Occipital lobe (tissue), 1 donor: ENCODE measurements at regions not wholly inside any gene's neighbourhood (a gene's known extent, or its start where the extent isn't known, plus 50 kb on each side); places are given as distances from the start of the nearest gene placed in this dataset.

Experiments
- DNase-seq: peaks from one replicate; lab custom pipeline; 2025; lab: John Stamatoyannopoulos, UW

GRCh38 chr5:171578829-171579491, 159.5 kb downstream of the FGF18 start:
- DNase-seq, result no peak

GRCh38 chr5:171579976-171580411, 160.5 kb downstream of the FGF18 start:
- DNase-seq, result peak; percentile 18

GRCh38 chr5:171580502-171581265, 161.2 kb downstream of the FGF18 start:
- no peak for DNase-seq

DNA sequence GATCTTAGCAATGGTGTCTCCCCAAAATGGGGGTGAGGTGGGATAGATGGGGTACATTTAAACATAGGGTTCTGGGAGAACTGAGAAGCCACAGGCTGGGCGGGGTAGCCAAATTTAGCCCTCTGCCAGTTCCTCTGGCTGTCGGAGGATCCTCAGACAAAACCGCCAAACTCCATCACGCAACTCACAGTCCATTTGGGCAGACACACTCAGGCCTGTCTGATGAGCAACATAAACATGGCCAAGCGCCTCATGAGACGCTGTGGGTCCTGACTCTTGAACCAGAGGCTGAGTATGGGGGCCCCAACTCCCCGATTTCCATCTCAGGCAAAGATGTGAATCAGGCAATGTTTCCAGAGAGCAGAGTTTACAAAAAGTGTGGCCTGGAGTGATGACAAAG, 162.3 kb downstream of the FGF18 start:
- no peak for DNase-seq

DNA sequence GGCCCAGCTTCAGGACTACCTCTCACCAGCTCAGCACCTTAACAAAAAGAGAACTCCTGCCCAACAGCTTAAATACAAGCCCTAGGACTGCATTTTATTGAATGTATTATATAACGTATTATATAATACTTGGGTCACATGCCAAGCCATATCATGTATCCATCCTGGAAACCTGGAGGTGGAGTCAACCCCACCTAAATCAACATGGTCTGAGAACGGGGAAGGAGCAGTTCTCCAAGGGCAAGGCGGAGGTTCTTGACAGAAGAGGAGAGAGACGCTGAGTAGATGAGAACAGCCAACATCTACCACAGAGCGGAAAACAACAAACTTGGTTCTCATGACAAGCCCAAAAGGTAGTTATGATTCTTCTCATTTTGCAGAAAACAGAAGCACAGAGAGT, 163.4 kb downstream of the FGF18 start:
- DNase-seq, result no peak

GRCh38 chr5:171585981-171586380, 166.5 kb downstream of the FGF18 start:
- no peak for DNase-seq

GRCh38 chr5:171586436-171586835, 167.0 kb downstream of the FGF18 start:
- DNase-seq, result no peak

DNA sequence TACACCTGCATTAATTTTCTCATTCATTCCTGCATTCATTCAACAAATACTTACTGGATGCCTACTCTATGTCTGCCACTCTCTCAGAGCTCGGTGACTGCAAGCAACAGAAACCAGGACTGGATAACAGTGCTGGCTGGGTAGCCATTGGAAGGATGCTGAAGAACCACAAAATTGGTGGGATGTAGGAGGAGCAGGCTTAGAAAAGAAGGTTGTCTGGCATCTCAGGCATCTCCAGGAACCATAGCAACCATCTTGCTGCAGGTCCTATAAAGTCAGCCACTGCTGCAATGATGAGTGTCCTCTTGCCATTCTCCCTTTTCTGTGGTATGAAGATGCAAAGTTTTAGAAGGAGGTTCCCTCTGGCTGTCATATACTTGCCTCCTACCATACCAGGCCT, 168.6 kb downstream of the FGF18 start:
- no peak for DNase-seq

DNA sequence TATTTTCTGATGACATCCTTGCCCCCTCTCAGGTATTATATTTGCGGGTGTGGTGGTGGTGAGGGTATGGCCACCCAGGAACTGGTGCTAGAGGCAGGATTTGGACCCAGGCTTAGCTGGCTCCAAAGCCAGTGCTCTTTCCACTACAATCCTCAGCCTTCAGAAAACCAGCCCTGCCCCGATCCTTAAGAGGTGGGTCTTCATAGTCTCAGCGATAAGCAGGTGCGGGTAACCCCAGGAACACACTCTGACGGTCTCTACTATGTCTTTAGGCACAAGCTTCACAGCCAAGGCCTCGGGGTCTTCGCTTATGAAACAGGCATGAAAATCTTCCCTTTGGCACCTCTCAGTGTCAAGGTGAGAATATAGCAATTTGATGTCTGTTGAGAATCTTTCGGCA, 169.3 kb downstream of the FGF18 start:
- no peak for DNase-seq

- no peak for DNase-seq
Observed at GRCh38 chr5:171589461-171589860, 170.0 kb downstream of the FGF18 start.

DNA sequence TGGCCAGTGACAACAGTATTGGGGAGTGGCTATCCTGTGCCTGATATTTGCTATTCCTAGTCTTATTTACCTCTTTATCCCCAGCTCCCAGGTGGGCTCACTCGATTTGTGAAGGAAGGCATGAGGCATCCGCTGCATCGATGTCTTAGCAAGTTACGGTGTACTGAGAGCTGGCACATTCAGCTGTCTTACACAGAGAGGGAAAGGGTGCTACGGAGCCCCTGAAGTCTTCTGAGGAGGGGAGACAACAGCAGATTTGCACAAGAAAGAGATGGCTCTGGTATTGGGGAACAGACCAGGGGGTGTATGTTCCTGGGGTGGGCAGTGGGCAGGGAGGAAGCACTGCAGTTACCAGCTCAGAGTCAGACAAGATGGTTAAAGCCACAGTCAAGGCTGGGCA, 172.6 kb downstream of the FGF18 start:
- no peak for DNase-seq

DNA sequence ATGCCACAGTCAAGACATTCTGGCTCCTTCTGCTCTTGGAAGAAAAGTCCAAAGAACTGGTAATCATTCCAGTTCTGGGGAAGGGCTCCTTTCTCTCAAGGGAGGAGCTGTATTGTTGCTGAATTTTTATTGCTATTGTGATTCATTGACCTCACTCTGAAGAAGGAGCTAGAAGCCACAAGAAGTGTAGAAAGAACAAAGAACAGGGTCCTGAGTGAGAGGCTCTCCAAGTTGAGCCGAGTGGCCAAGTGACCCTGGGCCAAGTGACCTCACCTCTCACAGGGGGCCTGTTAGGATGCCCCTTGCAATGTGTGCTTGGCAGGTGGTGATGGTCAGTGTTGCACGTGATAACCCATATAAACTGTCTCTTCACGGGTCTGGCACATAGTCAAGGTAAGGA, 173.3 kb downstream of the FGF18 start:
- no peak for DNase-seq

DNA sequence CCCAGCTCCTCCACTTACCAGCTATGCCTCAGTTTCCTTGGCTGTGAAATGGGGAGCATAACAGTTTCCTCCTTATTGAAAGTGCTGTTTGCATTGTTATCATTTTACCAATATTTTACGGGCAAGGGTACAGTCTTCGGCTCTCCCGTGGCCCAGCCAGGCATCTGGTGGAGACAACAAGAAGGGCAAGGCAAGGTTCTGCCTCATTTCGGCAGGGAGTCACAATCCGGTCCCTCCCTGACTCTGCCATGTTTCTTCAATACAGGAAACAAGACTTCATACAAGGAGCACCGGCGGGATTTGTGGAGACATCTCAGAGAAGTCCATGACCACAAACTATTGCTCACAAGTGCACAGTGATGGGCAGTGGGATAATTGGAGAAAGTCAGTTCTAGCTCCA, 174.0 kb downstream of the FGF18 start:
- no peak for DNase-seq

DNA sequence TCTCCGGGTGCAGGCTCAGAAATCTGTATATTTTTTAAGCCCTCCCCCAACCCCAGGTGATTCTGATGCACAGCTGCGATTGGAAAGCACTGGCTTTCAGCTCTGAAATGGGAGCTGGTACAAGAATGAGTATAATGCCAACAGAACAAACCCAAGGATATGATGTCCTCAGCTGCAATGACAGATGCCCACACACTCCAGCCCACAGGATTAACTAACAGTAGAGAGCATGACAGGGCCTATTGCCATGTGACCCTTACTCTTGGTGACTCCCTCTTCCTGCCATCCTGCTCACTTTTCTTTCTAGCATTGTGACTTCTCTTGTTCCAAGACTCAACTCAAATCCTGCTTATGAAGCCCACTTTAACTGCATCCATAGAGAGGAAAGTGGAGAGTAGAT, 174.5 kb downstream of the FGF18 start:
- DNase-seq, result no peak

DNA sequence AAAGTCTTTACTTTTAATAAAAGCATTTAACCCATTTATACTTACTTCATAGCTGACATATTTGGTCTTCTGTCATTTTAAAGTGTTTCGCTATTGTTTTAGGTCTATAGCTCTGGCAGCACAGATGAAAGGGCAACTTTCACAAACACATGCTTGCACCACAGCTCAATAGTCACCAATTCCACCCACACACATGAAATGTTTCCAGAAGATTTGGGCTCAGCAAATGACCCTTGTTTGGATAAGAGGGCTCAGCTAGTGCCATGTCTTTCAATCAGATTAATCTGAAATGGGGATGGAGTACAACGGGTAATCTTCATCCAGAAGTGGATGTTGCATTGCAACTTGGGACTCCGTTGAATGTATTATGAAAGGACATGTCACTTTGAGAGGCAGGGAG, 176.0 kb downstream of the FGF18 start:
- DNase-seq, result no peak

- DNase-seq, result no peak
Observed at GRCh38 chr5:171595801-171596231, 176.4 kb downstream of the FGF18 start.

- DNase-seq, result no peak
Observed at GRCh38 chr5:171596391-171596878, 177.0 kb downstream of the FGF18 start.

DNA sequence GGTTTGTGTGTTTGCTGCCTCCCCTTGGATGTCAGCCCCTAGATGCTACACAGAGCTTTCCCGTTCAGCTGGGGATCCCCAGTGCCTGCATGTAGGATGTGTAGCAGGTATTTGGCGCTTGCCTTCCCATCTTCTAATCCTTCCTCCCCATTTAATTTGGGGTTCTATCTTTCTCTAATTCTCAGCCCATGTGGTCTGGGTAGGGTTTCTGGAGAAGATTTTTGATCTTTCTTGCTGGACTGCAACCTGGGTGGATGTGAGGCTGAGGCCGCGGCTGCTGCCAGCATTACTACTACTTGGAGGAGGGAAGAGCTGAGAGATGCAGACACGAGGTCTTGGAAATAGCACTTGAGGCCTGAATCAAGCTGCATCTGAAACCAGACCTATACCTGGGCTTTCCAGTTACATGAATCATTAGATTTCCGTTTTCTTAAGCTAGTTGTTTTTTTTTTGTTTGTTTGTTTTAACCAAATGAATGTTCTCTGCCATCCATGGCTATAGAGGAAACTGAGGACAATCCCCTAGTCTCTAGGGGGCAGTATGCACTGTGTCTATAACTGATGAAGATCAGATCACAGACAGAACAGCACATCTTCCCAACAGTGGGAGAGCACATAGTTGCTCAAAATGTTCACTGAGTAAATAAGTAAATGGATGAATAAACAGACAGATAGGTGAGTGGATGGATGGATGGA, 178.6 kb downstream of the FGF18 start:
- DNase-seq, result no peak

- no peak for DNase-seq
Observed at GRCh38 chr5:171598641-171599152, 179.2 kb downstream of the FGF18 start.

DNA sequence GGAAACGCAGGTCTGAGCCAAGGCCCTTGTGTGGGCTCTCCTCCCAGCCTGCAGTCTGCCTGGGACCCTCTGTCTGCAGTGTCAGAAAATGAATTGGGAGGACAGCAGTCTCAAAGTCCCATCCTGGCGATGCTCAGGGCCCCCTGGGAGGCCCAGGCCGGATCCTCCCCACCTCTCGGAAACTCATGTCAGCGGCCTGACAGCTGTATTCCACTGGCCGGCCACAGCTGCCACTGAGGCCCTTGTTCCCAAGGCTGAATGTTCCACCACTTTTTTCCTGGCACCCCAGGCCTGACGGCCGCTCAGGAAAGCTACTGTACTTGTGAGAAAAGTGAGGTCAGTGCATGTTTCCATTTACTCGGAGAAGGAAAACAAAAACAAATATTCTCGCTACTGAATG, 180.0 kb downstream of the FGF18 start:
- no peak for DNase-seq

- DNase-seq, result no peak
Observed at GRCh38 chr5:171599957-171600612, 180.6 kb downstream of the FGF18 start.
